ENCODE measurements at regions not wholly inside any gene's neighbourhood (a gene's known extent, or its start where the extent isn't known, plus 50 kb on each side); places are given as distances from the start of the nearest gene placed in this dataset.

GRCh38 chr18:70662588-70662987, 373.7 kb downstream of the SOCS6 start:
- CTCF ChIA-PET, result no interaction called here
- DNase-seq (ENCODE audit: extremely low spot score), result no peak
- POLR2A ChIA-PET, result no interaction called here
- TF ChIP-seq HDGF (IDR thresholded peaks at IDR 0.05; ENCODE audit: borderline replicate concordance), result no peak
- TF ChIP-seq FOXK2 (IDR thresholded peaks at IDR 0.05), result no peak
- no peak for TF ChIP-seq SP1 (IDR thresholded peaks at IDR 0.05)
- no peak for TF ChIP-seq BHLHE40 (IDR thresholded peaks at IDR 0.05; ENCODE audit: borderline replicate concordance)
- no peak for TF ChIP-seq FOXM1 (IDR thresholded peaks at IDR 0.05; ENCODE audit: borderline replicate concordance)
- TF ChIP-seq PKNOX1 (IDR thresholded peaks at IDR 0.05), result no peak
- TF ChIP-seq ZNF384 (IDR thresholded peaks at IDR 0.05), result no peak
- no peak for TF ChIP-seq CTBP1 (IDR thresholded peaks at IDR 0.05; ENCODE audit: borderline replicate concordance)
- no peak for TF ChIP-seq L3MBTL2 (conservative IDR thresholded peaks at IDR 0.05)

- CTCF ChIA-PET, result no interaction called here
- no peak for DNase-seq (ENCODE audit: extremely low spot score)
- TF ChIP-seq BHLHE40 (IDR thresholded peaks at IDR 0.05; ENCODE audit: borderline replicate concordance), result no peak
- no peak for TF ChIP-seq SP1 (IDR thresholded peaks at IDR 0.05)
- no peak for TF ChIP-seq FOXA1 (IDR thresholded peaks at IDR 0.05)
- TF ChIP-seq CTBP1 (IDR thresholded peaks at IDR 0.05; ENCODE audit: borderline replicate concordance), result no peak
- no peak for TF ChIP-seq ELF4 (IDR thresholded peaks at IDR 0.05)
- no peak for TF ChIP-seq HDGF (IDR thresholded peaks at IDR 0.05; ENCODE audit: borderline replicate concordance)
- no peak for TF ChIP-seq ZNF384 (IDR thresholded peaks at IDR 0.05)
- TF ChIP-seq NFRKB (IDR thresholded peaks at IDR 0.05), result no peak
- TF ChIP-seq LEF1 (IDR thresholded peaks at IDR 0.05; ENCODE audit: borderline replicate concordance), result no peak
- TF ChIP-seq FOXK2 (IDR thresholded peaks at IDR 0.05), result no peak
- no peak for TF ChIP-seq TARDBP (IDR thresholded peaks at IDR 0.05)
- no peak for TF ChIP-seq FOXM1 (IDR thresholded peaks at IDR 0.05; ENCODE audit: borderline replicate concordance)
- TF ChIP-seq PKNOX1 (IDR thresholded peaks at IDR 0.05), result no peak
- no peak for TF ChIP-seq L3MBTL2 (conservative IDR thresholded peaks at IDR 0.05)
- TF ChIP-seq SUZ12 (IDR thresholded peaks at IDR 0.05), result no peak
- TF ChIP-seq ARNT (IDR thresholded peaks at IDR 0.05), result no peak
- POLR2A ChIA-PET, result no interaction called here
These were observed 370.4 kb downstream of the SOCS6 start for GRCh38 chr18:70659036-70659925.

- POLR2A ChIA-PET, result no interaction called here
- no peak for TF ChIP-seq SP1 (IDR thresholded peaks at IDR 0.05)
- DNase-seq (ENCODE audit: extremely low spot score), result no peak
- CTCF ChIA-PET, result no interaction called here
These were observed 364.8 kb downstream of the SOCS6 start for GRCh38 chr18:70653671-70654070.

- ChIA-PET POLR2A (no interaction called here), CTCF (no interaction called here)
- no peak for TF ChIP-seq FOXM1 (IDR thresholded peaks at IDR 0.05; ENCODE audit: borderline replicate concordance)
- DNase-seq (ENCODE audit: extremely low spot score), result no peak
These were observed 362.0 kb downstream of the SOCS6 start for GRCh38 chr18:70650878-70651277.

GRCh38 chr18:70649683-70650082, 360.8 kb downstream of the SOCS6 start:
- POLR2A ChIA-PET, result no interaction called here
- TF ChIP-seq FOXK2 (IDR thresholded peaks at IDR 0.05), result no peak
- TF ChIP-seq HDGF (IDR thresholded peaks at IDR 0.05; ENCODE audit: borderline replicate concordance), result no peak
- no peak for TF ChIP-seq FOXM1 (IDR thresholded peaks at IDR 0.05; ENCODE audit: borderline replicate concordance)
- TF ChIP-seq NFRKB (IDR thresholded peaks at IDR 0.05), result no peak
- no peak for TF ChIP-seq CTBP1 (IDR thresholded peaks at IDR 0.05; ENCODE audit: borderline replicate concordance)
- no peak for TF ChIP-seq SUZ12 (IDR thresholded peaks at IDR 0.05)
- TF ChIP-seq ELF4 (IDR thresholded peaks at IDR 0.05), result no peak
- no peak for TF ChIP-seq ZNF384 (IDR thresholded peaks at IDR 0.05)
- CTCF ChIA-PET, result no interaction called here
- DNase-seq (ENCODE audit: extremely low spot score), result no peak

- no peak for TF ChIP-seq ARNT (IDR thresholded peaks at IDR 0.05)
- TF ChIP-seq FOXM1 (IDR thresholded peaks at IDR 0.05; ENCODE audit: borderline replicate concordance), result no peak
- TF ChIP-seq FOXK2 (IDR thresholded peaks at IDR 0.05), result no peak
- TF ChIP-seq SP1 (IDR thresholded peaks at IDR 0.05), result no peak
- TF ChIP-seq LEF1 (IDR thresholded peaks at IDR 0.05; ENCODE audit: borderline replicate concordance), result no peak
- no peak for TF ChIP-seq NFRKB (IDR thresholded peaks at IDR 0.05)
- no peak for TF ChIP-seq ELF4 (IDR thresholded peaks at IDR 0.05)
- no peak for TF ChIP-seq L3MBTL2 (conservative IDR thresholded peaks at IDR 0.05)
- no peak for TF ChIP-seq HDGF (IDR thresholded peaks at IDR 0.05; ENCODE audit: borderline replicate concordance)
- TF ChIP-seq BHLHE40 (IDR thresholded peaks at IDR 0.05; ENCODE audit: borderline replicate concordance), result no peak
- no peak for TF ChIP-seq CTBP1 (IDR thresholded peaks at IDR 0.05; ENCODE audit: borderline replicate concordance)
- TF ChIP-seq ZNF384 (IDR thresholded peaks at IDR 0.05), result no peak
- ChIA-PET CTCF (no interaction called here), POLR2A (no interaction called here)
- no peak for DNase-seq (ENCODE audit: extremely low spot score)
These were observed 357.1 kb downstream of the SOCS6 start for GRCh38 chr18:70645971-70646370.

- DNase-seq (ENCODE audit: extremely low spot score), result no peak
- ChIA-PET POLR2A (no interaction called here), CTCF (no interaction called here)
- TF ChIP-seq TARDBP (IDR thresholded peaks at IDR 0.05) (no peak), FOXM1 (IDR thresholded peaks at IDR 0.05; ENCODE audit: borderline replicate concordance) (no peak)
These were observed 355.0 kb downstream of the SOCS6 start for GRCh38 chr18:70643812-70644211.
